ENCODE measurements at regions not wholly inside any gene's neighbourhood (a gene's known extent, or its start where the extent isn't known, plus 50 kb on each side); places are given as distances from the start of the nearest gene placed in this dataset.
"Not testable (repeated sequence)": the region's sequence is repeated elsewhere in the genome, so short reads cannot be mapped to it uniquely, and the experiment has no call there.

DNA sequence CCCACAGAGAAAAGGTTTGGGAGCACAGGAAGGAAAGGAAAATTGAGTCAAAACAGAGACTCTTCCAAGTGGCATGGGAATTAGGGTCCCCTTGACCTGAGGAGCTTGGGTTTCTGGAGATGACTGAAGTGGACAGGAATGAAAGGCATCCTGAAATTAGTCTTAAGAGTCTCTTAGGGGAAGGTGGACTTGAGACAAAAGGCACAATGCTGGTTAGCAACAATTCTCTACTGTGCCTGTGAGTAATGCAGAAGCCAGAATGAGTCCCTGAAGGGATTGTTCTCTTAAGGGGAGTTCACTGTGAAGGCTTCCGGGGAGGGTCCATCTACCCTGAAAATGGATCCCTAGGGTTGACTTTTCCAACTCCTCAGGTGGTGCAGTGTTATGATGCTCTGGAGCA lies 58.4 kb upstream of the FOXE1 start:
- H3K36me3 ChIP-seq (replicated peaks in 1 of 2): no peaks in the 10 kb centered on the region
- no peak overlapping the region for H3K4me3 ChIP-seq
- 86 to 100% (median 96%) methylated on average over 1 of the region's 1 CpG for WGBS, 4 donors
- no peaks in the 10 kb centered on the region for H3K4me1 ChIP-seq (replicated peaks in 1 of 2)
- no peaks in the 10 kb centered on the region for H3K9me3 ChIP-seq (replicated peaks in 1 of 3)
- TF ChIP-seq, protein P1, sequence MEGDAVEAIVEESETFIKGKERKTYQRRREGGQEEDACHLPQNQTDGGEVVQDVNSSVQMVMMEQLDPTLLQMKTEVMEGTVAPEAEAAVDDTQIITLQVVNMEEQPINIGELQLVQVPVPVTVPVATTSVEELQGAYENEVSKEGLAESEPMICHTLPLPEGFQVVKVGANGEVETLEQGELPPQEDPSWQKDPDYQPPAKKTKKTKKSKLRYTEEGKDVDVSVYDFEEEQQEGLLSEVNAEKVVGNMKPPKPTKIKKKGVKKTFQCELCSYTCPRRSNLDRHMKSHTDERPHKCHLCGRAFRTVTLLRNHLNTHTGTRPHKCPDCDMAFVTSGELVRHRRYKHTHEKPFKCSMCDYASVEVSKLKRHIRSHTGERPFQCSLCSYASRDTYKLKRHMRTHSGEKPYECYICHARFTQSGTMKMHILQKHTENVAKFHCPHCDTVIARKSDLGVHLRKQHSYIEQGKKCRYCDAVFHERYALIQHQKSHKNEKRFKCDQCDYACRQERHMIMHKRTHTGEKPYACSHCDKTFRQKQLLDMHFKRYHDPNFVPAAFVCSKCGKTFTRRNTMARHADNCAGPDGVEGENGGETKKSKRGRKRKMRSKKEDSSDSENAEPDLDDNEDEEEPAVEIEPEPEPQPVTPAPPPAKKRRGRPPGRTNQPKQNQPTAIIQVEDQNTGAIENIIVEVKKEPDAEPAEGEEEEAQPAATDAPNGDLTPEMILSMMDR (IDR thresholded peaks at IDR 0.05): no peak
- no peak for TF ChIP-seq POLR2A (IDR thresholded peaks at IDR 0.05)
- no peak for DNase-seq
- H3K27ac ChIP-seq: no peak overlapping the region
- intact Hi-C loops (cut with DNase I): no loop called here
- H3K27me3 ChIP-seq: peaks cover 4% of the 10 kb centered on the region

GRCh38 chr9:97796176-97796575 lies 56.9 kb upstream of the FOXE1 start:
- 88 to 93% (median 91%) methylated on average over 14 to 30 of the region's 30 CpGs; no CpG with 5 or more reads in 1 of the 4 donors for WGBS, 4 donors
- intact Hi-C loops (cut with DNase I); DNase-seq; H3K27me3 ChIP-seq; H3K9me3 ChIP-seq (replicated peaks in 1 of 3); H3K4me1 ChIP-seq (replicated peaks in 1 of 2); H3K36me3 ChIP-seq (replicated peaks in 1 of 2); H3K4me3 ChIP-seq; H3K27ac ChIP-seq: not testable (repeated sequence)

- no peaks in the 10 kb centered on the region for H3K9me3 ChIP-seq (replicated peaks in 1 of 3)
- DNase-seq: no peak
- no peaks in the 10 kb centered on the region for H3K36me3 ChIP-seq (replicated peaks in 1 of 2)
- H3K27ac ChIP-seq: no peak overlapping the region
- peaks cover 6% of the 10 kb centered on the region in 2 donors for H3K4me1 ChIP-seq (replicated peaks in 1 of 2)
- no peak overlapping the region for H3K4me3 ChIP-seq
- intact Hi-C loops (cut with DNase I): no loop called here
- H3K27me3 ChIP-seq: peaks cover 4% of the 10 kb centered on the region
- no peak for TF ChIP-seq POLR2A (IDR thresholded peaks at IDR 0.05)
- TF ChIP-seq, protein P1 (IDR thresholded peaks at IDR 0.05): no peak
- WGBS, 4 donors: 68 to 90% (median 77%) methylated on average over 1 of the region's 1 CpG
These were observed 51.8 kb upstream of the FOXE1 start for GRCh38 chr9:97801180-97801579.

DNA sequence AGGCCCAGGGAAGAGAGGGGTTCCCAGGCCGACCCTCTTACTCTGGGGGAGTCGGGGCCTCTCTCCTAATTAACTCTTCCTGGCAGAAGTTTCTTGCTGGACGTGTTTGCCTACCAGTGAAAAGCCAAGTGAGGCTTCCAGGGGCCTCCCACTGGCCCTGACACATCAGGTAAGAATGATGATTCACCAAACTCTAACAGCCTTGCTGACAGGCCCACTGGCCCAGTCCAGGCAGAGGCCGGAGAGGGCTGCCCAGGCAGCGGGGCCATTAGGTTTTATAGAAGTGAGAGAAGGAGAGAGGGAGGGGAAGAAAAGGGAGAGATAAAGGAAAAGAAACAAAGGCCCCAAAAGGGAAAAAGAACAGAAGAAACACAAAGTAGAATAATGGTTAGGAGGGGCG lies 50.8 kb upstream of the FOXE1 start:
- Histone ChIP-seq H3K4me3 (no peak overlapping the region), H3K27me3 (peaks cover 4% of the 10 kb centered on the region), H3K4me1 (replicated peaks in 1 of 2) (peaks cover 6% of the 10 kb centered on the region in 2 donors), H3K36me3 (replicated peaks in 1 of 2) (no peaks in the 10 kb centered on the region), H3K9me3 (replicated peaks in 1 of 3) (no peaks in the 10 kb centered on the region), H3K27ac (no peak overlapping the region)
- TF ChIP-seq POLR2A (IDR thresholded peaks at IDR 0.05): no peak
- TF ChIP-seq, protein P1 (IDR thresholded peaks at IDR 0.05): no peak
- intact Hi-C loops (cut with DNase I): no loop called here
- WGBS, 4 donors: 52 to 73% (median 63%) methylated on average over 6 of the region's 6 CpGs
- DNase-seq: no peak
